OCI-LY3 (cell line): ENCODE measurements at regions not wholly inside any gene's neighbourhood (a gene's known extent, or its start where the extent isn't known, plus 50 kb on each side); places are given as distances from the start of the nearest gene placed in this dataset.

Experiments used
- EZH2phosphoT487 ChIP-seq: fragments of 200-600 bp; shearing (Covaris generic); IDR thresholded peaks from 2 replicates; pipeline ENCODE4 v1.6.1; 2018; ENCODE audit warnings: antibody characterized with exemption, mixed run types, low read depth
- TF ChIP-seq, protein P1 (sequence below): fragments of 200-600, 300-600 bp; sonication (generic); IDR thresholded peaks from 2 replicates; pipeline ENCODE4 v1.5.1; 2014; ENCODE audit warnings: antibody characterized with exemption, low read length, low read depth

DNA sequence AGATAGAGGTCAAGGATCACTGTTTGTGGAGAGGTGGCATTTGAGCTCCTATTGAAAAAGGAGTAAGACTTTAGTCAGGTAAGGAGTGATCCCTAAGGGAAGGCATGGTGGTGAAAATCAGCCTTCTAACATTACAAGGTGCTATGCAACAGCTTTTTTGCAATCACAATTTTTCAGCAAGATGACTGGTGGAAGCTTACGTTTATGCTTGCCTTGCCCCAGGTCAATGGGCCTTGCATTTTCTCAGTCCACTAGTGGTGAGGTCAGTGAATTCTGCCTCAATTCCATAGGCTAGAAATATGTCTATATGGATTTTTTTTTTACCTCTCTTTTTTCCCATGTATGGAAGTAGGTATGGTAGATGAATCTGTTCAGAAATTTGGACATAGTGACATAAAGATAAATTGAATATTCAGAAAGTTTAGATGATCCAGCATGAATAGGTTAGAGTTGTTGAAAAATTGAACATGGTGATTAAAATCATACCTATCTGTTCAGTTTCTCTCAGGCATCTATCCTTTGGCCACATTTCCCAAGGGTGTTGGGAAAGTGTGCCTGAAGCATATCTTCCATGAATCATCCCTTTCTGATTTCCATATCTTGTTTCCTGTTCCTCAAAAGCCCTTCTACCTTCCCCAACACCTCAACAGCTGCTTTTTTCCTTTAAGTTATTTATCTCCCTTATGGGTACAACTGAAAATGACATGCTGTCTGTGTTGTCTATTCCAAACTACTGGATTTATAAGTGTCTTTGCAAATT lies 71.9 kb upstream of the PTPRZ1 start:
- TF ChIP-seq, protein P1, sequence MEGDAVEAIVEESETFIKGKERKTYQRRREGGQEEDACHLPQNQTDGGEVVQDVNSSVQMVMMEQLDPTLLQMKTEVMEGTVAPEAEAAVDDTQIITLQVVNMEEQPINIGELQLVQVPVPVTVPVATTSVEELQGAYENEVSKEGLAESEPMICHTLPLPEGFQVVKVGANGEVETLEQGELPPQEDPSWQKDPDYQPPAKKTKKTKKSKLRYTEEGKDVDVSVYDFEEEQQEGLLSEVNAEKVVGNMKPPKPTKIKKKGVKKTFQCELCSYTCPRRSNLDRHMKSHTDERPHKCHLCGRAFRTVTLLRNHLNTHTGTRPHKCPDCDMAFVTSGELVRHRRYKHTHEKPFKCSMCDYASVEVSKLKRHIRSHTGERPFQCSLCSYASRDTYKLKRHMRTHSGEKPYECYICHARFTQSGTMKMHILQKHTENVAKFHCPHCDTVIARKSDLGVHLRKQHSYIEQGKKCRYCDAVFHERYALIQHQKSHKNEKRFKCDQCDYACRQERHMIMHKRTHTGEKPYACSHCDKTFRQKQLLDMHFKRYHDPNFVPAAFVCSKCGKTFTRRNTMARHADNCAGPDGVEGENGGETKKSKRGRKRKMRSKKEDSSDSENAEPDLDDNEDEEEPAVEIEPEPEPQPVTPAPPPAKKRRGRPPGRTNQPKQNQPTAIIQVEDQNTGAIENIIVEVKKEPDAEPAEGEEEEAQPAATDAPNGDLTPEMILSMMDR = no peak
- TF ChIP-seq EZH2phosphoT487 = no peak
